ENCODE measurements at regions not wholly inside any gene's neighbourhood (a gene's known extent, or its start where the extent isn't known, plus 50 kb on each side); places are given as distances from the start of the nearest gene placed in this dataset.

DNA sequence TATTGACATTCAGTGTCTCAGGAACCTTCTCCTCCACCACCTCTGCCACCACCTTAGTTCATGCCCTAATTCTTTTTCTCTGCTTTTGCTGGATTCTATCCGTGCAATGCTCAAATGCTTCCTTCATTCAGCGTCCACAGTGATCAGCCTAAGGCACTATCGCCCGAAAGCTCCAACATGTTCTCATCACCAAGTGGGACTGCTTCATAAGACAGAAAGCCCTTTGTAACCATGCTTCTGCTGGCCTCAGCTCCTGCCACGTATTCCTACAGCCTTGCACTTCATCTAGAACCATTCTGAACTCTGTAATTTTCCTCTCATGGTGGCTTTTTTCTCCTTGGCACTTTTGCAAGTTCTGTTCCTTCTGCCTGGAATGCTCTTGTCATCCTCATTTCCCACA lies 222.9 kb downstream of the HNMT start:
- Histone ChIP-seq H3K9ac (ENCODE audit: low read length in 3 of 3) (no peak overlapping the region), H3K27ac (ENCODE audit: low read depth in 2 of 2, low read length in 2 of 2) (no peak overlapping the region), H3K4me1 (ENCODE audit: control insufficient read depth in 2 of 3, insufficient read depth in 2 of 3, low read depth in 1 of 3, low read length in 3 of 3) (no peaks in the 10 kb centered on the region), H3K27me3 (ENCODE audit: control insufficient read depth, insufficient read depth, low read length) (no peaks in the 10 kb centered on the region), H3K36me3 (ENCODE audit: control insufficient read depth in 2 of 3, insufficient read depth in 3 of 3, low read length in 3 of 3) (no peaks in the 10 kb centered on the region), H3K9me3 (ENCODE audit: control insufficient read depth in 2 of 3, insufficient read depth in 1 of 3, low read length in 3 of 3) (no peaks in the 10 kb centered on the region), H3K4me3 (ENCODE audit: low read length in 3 of 3) (no peak overlapping the region)
- no peak for TF ChIP-seq CTCF (IDR thresholded peaks at IDR 0.05; ENCODE audit: borderline replicate concordance, extremely low read depth, insufficient read depth)
- intact Hi-C loops (cut with DNase I), result no loop called here
- FAIRE-seq (no peak), DNase-seq (no peak)

GRCh38 chr2:138190999-138191398 lies 226.7 kb downstream of the HNMT start:
- Histone ChIP-seq H3K36me3 (ENCODE audit: control insufficient read depth in 2 of 3, insufficient read depth in 3 of 3, low read length in 3 of 3) (no peaks in the 10 kb centered on the region), H3K9ac (ENCODE audit: low read length in 3 of 3) (no peak overlapping the region), H3K4me3 (ENCODE audit: low read length in 3 of 3) (no peak overlapping the region), H3K4me1 (ENCODE audit: control insufficient read depth in 2 of 3, insufficient read depth in 2 of 3, low read depth in 1 of 3, low read length in 3 of 3) (no peaks in the 10 kb centered on the region), H3K27ac (ENCODE audit: low read depth in 2 of 2, low read length in 2 of 2) (no peak overlapping the region), H3K27me3 (ENCODE audit: control insufficient read depth, insufficient read depth, low read length) (no peaks in the 10 kb centered on the region), H3K9me3 (ENCODE audit: control insufficient read depth in 2 of 3, insufficient read depth in 1 of 3, low read length in 3 of 3) (no peaks in the 10 kb centered on the region)
- DNase-seq (no peak), FAIRE-seq (no peak)
- intact Hi-C loops (cut with DNase I), result no loop called here
- no peak for TF ChIP-seq CTCF (IDR thresholded peaks at IDR 0.05; ENCODE audit: borderline replicate concordance, extremely low read depth, insufficient read depth)

- intact Hi-C loops (cut with DNase I), result no loop called here
- DNase-seq (no peak), FAIRE-seq (no peak)
Observed at GRCh38 chr2:138193416-138194213, 229.3 kb downstream of the HNMT start.

More at GRCh38 chr2:138193416-138194213, 229.3 kb downstream of the HNMT start:
- Histone ChIP-seq H3K27ac (ENCODE audit: low read depth in 2 of 2, low read length in 2 of 2) (no peak overlapping the region), H3K9ac (ENCODE audit: low read length in 3 of 3) (no peak overlapping the region), H3K36me3 (ENCODE audit: control insufficient read depth in 2 of 3, insufficient read depth in 3 of 3, low read length in 3 of 3) (no peaks in the 10 kb centered on the region), H3K4me1 (ENCODE audit: control insufficient read depth in 2 of 3, insufficient read depth in 2 of 3, low read depth in 1 of 3, low read length in 3 of 3) (no peaks in the 10 kb centered on the region), H3K27me3 (ENCODE audit: control insufficient read depth, insufficient read depth, low read length) (no peaks in the 10 kb centered on the region), H3K4me3 (ENCODE audit: low read length in 3 of 3) (no peak overlapping the region), H3K9me3 (ENCODE audit: control insufficient read depth in 2 of 3, insufficient read depth in 1 of 3, low read length in 3 of 3) (no peaks in the 10 kb centered on the region)
- TF ChIP-seq CTCF (IDR thresholded peaks at IDR 0.05; ENCODE audit: borderline replicate concordance, extremely low read depth, insufficient read depth), result no peak
